OCI-LY1 (cell line): ENCODE measurements at regions not wholly inside any gene's neighbourhood (a gene's known extent, or its start where the extent isn't known, plus 50 kb on each side); places are given as distances from the start of the nearest gene placed in this dataset.

Experiments
- H2AFZ ChIP-seq: fragments of 200-600 bp; sonication (generic), shearing (Covaris generic); 2 replicates; pipeline ENCODE4 v1.6.0; 2014; ENCODE audit warnings: antibody characterized with exemption, mild to moderate bottlenecking, low read length
- H3F3A ChIP-seq: fragments of 200-600 bp; sonication (generic), shearing (Covaris generic); 2 replicates; pipeline ENCODE4 v1.6.0; 2014; ENCODE audit warnings: mild to moderate bottlenecking, antibody characterized with exemption, low read length, moderate library complexity; ENCODE audit not compliant: insufficient read depth
- H3K27ac ChIP-seq: fragments of 200-600 bp; sonication (generic); 2 replicates; pipeline ENCODE4 v1.5.1; 2014; ENCODE audit warnings: low read length, mixed run types, mild to moderate bottlenecking, low read depth; ENCODE audit not compliant: poor library complexity, severe bottlenecking
- H3K27me3 ChIP-seq: fragments of 200-600 bp; sonication (generic); 2 replicates; pipeline ENCODE4 v1.6.0; 2014; ENCODE audit warnings: antibody characterized with exemption, mild to moderate bottlenecking, low read length, moderate library complexity; ENCODE audit not compliant: insufficient read depth
- H3K36me3 ChIP-seq: fragments of 200-600 bp; sonication (generic); 2 replicates; pipeline ENCODE4 v1.6.1; 2014; ENCODE audit warnings: mild to moderate bottlenecking, antibody characterized with exemption, low read length, moderate library complexity, mixed read lengths; ENCODE audit not compliant: insufficient read depth
- H3K4me1 ChIP-seq: fragments of 200-600 bp; sonication (generic); 2 replicates; pipeline ENCODE4 v1.5.1; 2014; ENCODE audit warnings: mild to moderate bottlenecking, low read length, moderate library complexity; ENCODE audit not compliant: insufficient read depth, severe bottlenecking
- H3K4me2 ChIP-seq: fragments of 200-600 bp; sonication (generic), shearing (Covaris generic); 2 replicates; pipeline ENCODE4 v1.6.1; 2014; ENCODE audit warnings: low read length
- H3K4me3 ChIP-seq: fragments of 200-600 bp; sonication (generic); 2 replicates; pipeline ENCODE4 v1.5.1; 2014; ENCODE audit warnings: low read length, low read depth, mild to moderate bottlenecking, mixed read lengths; ENCODE audit not compliant: poor library complexity, severe bottlenecking
- H3K79me2 ChIP-seq: fragments of 200-600 bp; shearing (Covaris generic); 2 replicates; pipeline ENCODE4 v1.6.1; 2016; ENCODE audit warnings: mixed run types, low read length, mixed read lengths; ENCODE audit not compliant: insufficient read depth
- H3K9ac ChIP-seq: fragments of 200-600 bp; sonication (generic), shearing (Covaris generic); 2 replicates; pipeline ENCODE4 v1.6.1; 2014; ENCODE audit warnings: mild to moderate bottlenecking, low read length, mixed read lengths
- H3K9me2 ChIP-seq: fragments of 200-600 bp; sonication (generic), shearing (Covaris generic); 2 replicates; pipeline ENCODE4 v1.6.1; 2014; ENCODE audit warnings: low read depth, mild to moderate bottlenecking, low read length, mixed read lengths
- H3K9me3 ChIP-seq: fragments of 200-600 bp; shearing (Covaris generic); 2 replicates; pipeline ENCODE4 v1.6.1; 2014; ENCODE audit warnings: low read length, mixed read lengths
- H4K20me1 ChIP-seq: fragments of 200-600 bp; sonication (generic), shearing (Covaris generic); 2 replicates; pipeline ENCODE4 v1.6.0; 2016; ENCODE audit warnings: mild to moderate bottlenecking, low read length; ENCODE audit not compliant: insufficient read depth
- EZH2 ChIP-seq: fragments of 200-600 bp; sonication (generic), shearing (Covaris generic); IDR thresholded peaks from 2 replicates; pipeline ENCODE4 v1.8.0; 2017; ENCODE audit warnings: borderline replicate concordance, mixed run types, mild to moderate bottlenecking, antibody characterized with exemption, low read length, moderate library complexity, mixed read lengths
- TF ChIP-seq, protein P1 (sequence below): fragments of 200-600 bp; sonication (generic), shearing (Covaris generic); IDR thresholded peaks from 2 replicates; pipeline ENCODE4 v1.5.1; 2017; ENCODE audit warnings: mild to moderate bottlenecking, antibody characterized with exemption, low read length, moderate library complexity, mixed read lengths

DNA sequence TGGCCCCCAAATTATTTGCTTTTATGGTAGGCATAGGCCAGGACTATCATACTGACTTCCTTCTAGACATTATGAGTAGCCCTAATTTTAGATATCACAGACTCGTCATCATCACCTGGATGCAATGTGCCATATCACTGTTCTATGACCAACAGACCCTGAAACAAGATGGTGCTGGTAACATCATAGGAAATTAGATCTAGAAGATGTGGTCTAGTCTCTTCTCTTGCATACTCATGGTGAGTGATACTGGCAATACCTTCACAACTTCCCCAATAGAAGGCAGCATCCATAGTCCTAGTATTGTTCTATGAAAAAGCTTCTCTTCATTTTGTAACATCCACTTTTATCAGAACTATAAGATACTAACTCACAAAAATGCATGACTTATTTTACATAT lies 116.3 kb upstream of the ITGA4 start:
- no peak overlapping the region for H3K9ac ChIP-seq
- H3K79me2 ChIP-seq: no peaks in the 10 kb centered on the region
- no peaks in the 10 kb centered on the region for H3K4me1 ChIP-seq
- H3K27ac ChIP-seq: no peak overlapping the region
- H2AFZ ChIP-seq: no peak overlapping the region
- no peak overlapping the region for H3K4me3 ChIP-seq
- no peaks in the 10 kb centered on the region for H4K20me1 ChIP-seq
- H3K9me2 ChIP-seq: no peaks in the 10 kb centered on the region
- H3K4me2 ChIP-seq: no peak overlapping the region
- no peak for TF ChIP-seq EZH2
- TF ChIP-seq, protein P1, sequence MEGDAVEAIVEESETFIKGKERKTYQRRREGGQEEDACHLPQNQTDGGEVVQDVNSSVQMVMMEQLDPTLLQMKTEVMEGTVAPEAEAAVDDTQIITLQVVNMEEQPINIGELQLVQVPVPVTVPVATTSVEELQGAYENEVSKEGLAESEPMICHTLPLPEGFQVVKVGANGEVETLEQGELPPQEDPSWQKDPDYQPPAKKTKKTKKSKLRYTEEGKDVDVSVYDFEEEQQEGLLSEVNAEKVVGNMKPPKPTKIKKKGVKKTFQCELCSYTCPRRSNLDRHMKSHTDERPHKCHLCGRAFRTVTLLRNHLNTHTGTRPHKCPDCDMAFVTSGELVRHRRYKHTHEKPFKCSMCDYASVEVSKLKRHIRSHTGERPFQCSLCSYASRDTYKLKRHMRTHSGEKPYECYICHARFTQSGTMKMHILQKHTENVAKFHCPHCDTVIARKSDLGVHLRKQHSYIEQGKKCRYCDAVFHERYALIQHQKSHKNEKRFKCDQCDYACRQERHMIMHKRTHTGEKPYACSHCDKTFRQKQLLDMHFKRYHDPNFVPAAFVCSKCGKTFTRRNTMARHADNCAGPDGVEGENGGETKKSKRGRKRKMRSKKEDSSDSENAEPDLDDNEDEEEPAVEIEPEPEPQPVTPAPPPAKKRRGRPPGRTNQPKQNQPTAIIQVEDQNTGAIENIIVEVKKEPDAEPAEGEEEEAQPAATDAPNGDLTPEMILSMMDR: no peak
- H3K9me3 ChIP-seq: no peaks in the 10 kb centered on the region
- no peaks in the 10 kb centered on the region for H3K27me3 ChIP-seq
- no peaks in the 10 kb centered on the region for H3K36me3 ChIP-seq
- no peaks in the 10 kb centered on the region for H3F3A ChIP-seq

DNA sequence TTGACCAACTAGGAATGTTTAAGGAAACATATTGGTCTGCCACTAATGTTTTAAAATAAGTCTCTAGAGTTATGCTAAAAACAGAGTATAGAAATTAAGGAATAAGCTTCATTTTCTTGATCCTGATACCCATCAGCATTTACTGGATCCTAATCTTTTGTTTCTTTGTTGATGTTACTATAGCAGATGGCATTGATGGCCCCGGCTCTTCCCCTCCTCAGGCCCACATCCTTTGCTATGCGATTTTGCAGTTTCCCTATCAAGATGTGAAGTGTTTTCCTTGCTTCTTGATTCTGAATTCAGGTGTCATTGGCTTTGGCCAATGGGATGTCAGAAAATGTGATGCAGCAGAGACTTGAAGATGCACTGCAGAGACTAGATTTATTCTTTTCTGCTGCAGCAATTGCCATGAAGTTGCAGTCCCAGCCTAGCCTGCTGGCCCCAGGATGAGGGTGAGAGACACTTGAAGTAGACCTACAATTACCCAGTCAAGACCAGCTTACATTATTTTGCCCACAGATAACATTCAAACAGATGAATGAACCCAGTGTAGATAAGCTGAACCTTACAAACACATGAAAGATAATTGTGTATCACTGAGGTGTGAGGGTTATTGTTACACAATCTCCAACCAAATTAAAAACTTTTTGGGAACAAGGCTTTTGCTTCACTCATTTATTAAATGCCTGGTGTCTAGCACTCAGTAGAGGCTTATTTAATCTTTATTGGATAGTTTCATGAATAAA lies 115.2 kb upstream of the ITGA4 start:
- H4K20me1 ChIP-seq: no peaks in the 10 kb centered on the region
- TF ChIP-seq, protein P1: no peak
- no peak for TF ChIP-seq EZH2
- no peak overlapping the region for H2AFZ ChIP-seq
- no peaks in the 10 kb centered on the region for H3K27me3 ChIP-seq
- H3K79me2 ChIP-seq: no peaks in the 10 kb centered on the region
- H3K9ac ChIP-seq: no peak overlapping the region
- H3F3A ChIP-seq: no peaks in the 10 kb centered on the region
- H3K4me3 ChIP-seq: no peak overlapping the region
- no peaks in the 10 kb centered on the region for H3K4me1 ChIP-seq
- no peaks in the 10 kb centered on the region for H3K36me3 ChIP-seq
- no peak overlapping the region for H3K27ac ChIP-seq
- H3K9me3 ChIP-seq: no peaks in the 10 kb centered on the region
- no peak overlapping the region for H3K4me2 ChIP-seq
- no peaks in the 10 kb centered on the region for H3K9me2 ChIP-seq

DNA sequence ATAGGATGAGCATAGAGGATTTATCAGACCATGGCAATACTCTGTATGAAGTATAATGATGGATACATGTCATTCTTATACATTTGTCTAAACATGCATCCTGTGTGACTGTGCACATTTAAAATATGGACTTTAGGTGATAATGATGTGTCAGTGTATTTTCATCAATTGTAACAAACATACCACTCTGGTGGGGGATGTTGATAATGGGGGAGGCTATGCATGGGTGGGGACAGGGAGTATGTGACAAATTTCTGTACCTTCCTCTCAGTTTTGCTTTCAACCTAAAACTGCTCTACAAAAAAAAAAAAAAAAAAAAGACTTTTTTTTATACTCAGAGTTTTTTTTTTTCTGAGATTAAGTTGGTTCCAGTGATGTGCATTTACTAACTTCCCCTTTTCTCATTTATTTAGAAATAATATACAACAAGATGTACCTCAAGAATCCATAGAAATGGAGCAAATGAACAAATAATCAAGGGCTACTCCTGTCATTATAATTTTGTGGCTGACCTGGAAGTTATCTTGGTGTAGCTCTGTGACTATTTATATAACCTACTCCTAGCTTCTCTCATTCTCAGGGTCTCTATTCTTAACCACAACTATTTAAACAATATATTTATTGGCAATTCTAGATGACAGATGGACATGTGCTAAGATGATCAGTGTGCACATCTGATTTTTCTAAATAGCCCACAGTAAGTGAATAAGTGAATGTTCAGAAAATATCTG lies 108.9 kb upstream of the ITGA4 start:
- Histone ChIP-seq H3K36me3 (no peaks in the 10 kb centered on the region), H4K20me1 (no peaks in the 10 kb centered on the region), H3K4me1 (peaks cover 23% of the 10 kb centered on the region), H3K27ac (no peak overlapping the region), H3K4me3 (no peak overlapping the region), H3K9me3 (no peaks in the 10 kb centered on the region), H3K9me2 (no peaks in the 10 kb centered on the region), H3K4me2 (no peak overlapping the region), H2AFZ (no peak overlapping the region), H3K9ac (no peak overlapping the region), H3F3A (no peaks in the 10 kb centered on the region; the same call in 1 of the 2 replicates), H3K27me3 (no peaks in the 10 kb centered on the region), H3K79me2 (no peaks in the 10 kb centered on the region)
- no peak for TF ChIP-seq EZH2
- TF ChIP-seq, protein P1: no peak
